WTC11 (cell line): ENCODE measurements at regions not wholly inside any gene's neighbourhood (a gene's known extent, or its start where the extent isn't known, plus 50 kb on each side); places are given as distances from the start of the nearest gene placed in this dataset.

Experiments
- ATAC-seq: fragments of 200-7000 bp; cut with Tn5 transposase; 2 replicates; pipeline ENCODE4 v1.10.0; 2021; ENCODE audit warnings: mild to moderate bottlenecking, moderate library complexity
- CTCF ChIA-PET: fragments of 300-600 bp; sonication (Branson Sonifier 250); formaldehyde crosslinking; loops from one replicate; lab custom pipeline; 2021; ENCODE audit warnings: antibody characterized with exemption; lab: Charles Lee
- POLR2A ChIA-PET: fragments of 350-600 bp; sonication (Branson Sonifier 250); formaldehyde crosslinking; loops from one replicate; lab custom pipeline; 2021; ENCODE audit warnings: antibody characterized with exemption; lab: Charles Lee
- DNase-seq: peaks from one replicate; pipeline ENCODE4 v3.0.0; 2021; ENCODE audit warnings: low spot score
- H3K27ac Mint-ChIP-seq: 2 replicates; pipeline ENCODE4 v1.8.0; 2021; ENCODE audit warnings: mixed read lengths
- H3K27me3 Mint-ChIP-seq: 2 replicates; pipeline ENCODE4 v1.8.0; 2021; ENCODE audit warnings: low read depth, mild to moderate bottlenecking, moderate library complexity, mixed read lengths
- H3K36me3 Mint-ChIP-seq: 2 replicates; pipeline ENCODE4 v1.8.0; 2021; ENCODE audit warnings: mixed read lengths
- H3K4me1 Mint-ChIP-seq: 2 replicates; pipeline ENCODE4 v1.8.0; 2022; ENCODE audit warnings: mixed read lengths
- H3K4me3 Mint-ChIP-seq: 2 replicates; pipeline ENCODE4 v1.8.0; 2021; ENCODE audit warnings: mild to moderate bottlenecking, moderate library complexity, mixed read lengths
- H3K9me3 Mint-ChIP-seq: 2 replicates; pipeline ENCODE4 v1.8.0; 2021; ENCODE audit warnings: mixed read lengths
- ATF6 ChIP-seq: sonication (generic); formaldehyde crosslinking; IDR thresholded peaks from 2 replicates; pipeline ENCODE4 v1.8.1; 2023; ENCODE audit warnings: mild to moderate bottlenecking, missing genetic modification reagents
- CBFB ChIP-seq: sonication (generic); formaldehyde crosslinking; IDR thresholded peaks from 2 replicates; pipeline ENCODE4 v1.8.1; 2022; ENCODE audit warnings: mild to moderate bottlenecking, low read depth, missing genetic modification reagents
- CDX4 ChIP-seq: fragments of 250-450 bp; sonication (Bioruptor Pico); IDR thresholded peaks from 2 replicates; pipeline ENCODE4 v1.9.0; 2021; ENCODE audit warnings: moderate library complexity, mild to moderate bottlenecking, inconsistent platforms, borderline replicate concordance
- E2F5 ChIP-seq: sonication (generic); formaldehyde crosslinking; IDR thresholded peaks from 2 replicates; pipeline ENCODE4 v1.8.1; 2022; ENCODE audit warnings: mild to moderate bottlenecking, moderate library complexity, missing genetic modification reagents
- ELF4 ChIP-seq: sonication (generic); formaldehyde crosslinking; IDR thresholded peaks from 2 replicates; pipeline ENCODE4 v1.8.1; 2022; ENCODE audit warnings: low read depth, mild to moderate bottlenecking, moderate library complexity, missing genetic modification reagents
- ETV6 ChIP-seq: sonication (generic); formaldehyde crosslinking; IDR thresholded peaks from 2 replicates; pipeline ENCODE4 v1.8.1; 2022; ENCODE audit warnings: mild to moderate bottlenecking, missing genetic modification reagents
- FOXP1 ChIP-seq: sonication (generic); formaldehyde crosslinking; IDR thresholded peaks from 2 replicates; pipeline ENCODE4 v1.8.0; 2022; ENCODE audit warnings: missing genetic modification reagents, mild to moderate bottlenecking, moderate library complexity, borderline replicate concordance
- JUN ChIP-seq: sonication (generic); formaldehyde crosslinking; IDR thresholded peaks from 2 replicates; pipeline ENCODE4 v1.8.0; 2023; ENCODE audit warnings: mild to moderate bottlenecking, missing genetic modification reagents
- MLX ChIP-seq: sonication (generic); formaldehyde crosslinking; IDR thresholded peaks from 2 replicates; pipeline ENCODE4 v1.8.1; 2023; ENCODE audit warnings: mild to moderate bottlenecking, missing genetic modification reagents, moderate library complexity
- NFATC4 ChIP-seq: fragments of 250-450 bp; sonication (Bioruptor Pico); IDR thresholded peaks from 2 replicates; pipeline ENCODE4 v1.9.0; 2021; ENCODE audit warnings: mild to moderate bottlenecking
- RELA ChIP-seq: sonication (generic); formaldehyde crosslinking; IDR thresholded peaks from 2 replicates; pipeline ENCODE4 v1.8.1; 2022; ENCODE audit warnings: missing genetic modification reagents, mild to moderate bottlenecking, borderline replicate concordance
- TP53 ChIP-seq: sonication (generic); formaldehyde crosslinking; IDR thresholded peaks from 2 replicates; pipeline ENCODE4 v1.8.1; 2023; ENCODE audit warnings: mild to moderate bottlenecking, missing genetic modification reagents
- ZMAT4 ChIP-seq: fragments of 250-450 bp; sonication (Bioruptor Pico); IDR thresholded peaks from 2 replicates; pipeline ENCODE4 v1.9.0; 2021; ENCODE audit warnings: mild to moderate bottlenecking
- ZNF121 ChIP-seq: sonication (generic); formaldehyde crosslinking; IDR thresholded peaks from 2 replicates; pipeline ENCODE4 v1.8.0; 2023; ENCODE audit warnings: missing genetic modification reagents
- ZNF138 ChIP-seq: sonication (generic); formaldehyde crosslinking; conservative IDR thresholded peaks from 2 replicates; pipeline ENCODE4 v1.8.1; 2022; ENCODE audit warnings: mild to moderate bottlenecking, moderate library complexity, missing genetic modification reagents
- ZNF396 ChIP-seq: fragments of 250-450 bp; sonication (Bioruptor Pico); IDR thresholded peaks from 2 replicates; pipeline ENCODE4 v1.8.0; 2021; ENCODE audit warnings: mild to moderate bottlenecking, moderate library complexity, borderline replicate concordance
- TF ChIP-seq, protein P1 (sequence below): fragments of 250-450 bp; sonication (Bioruptor Pico); IDR thresholded peaks from 2 replicates; pipeline ENCODE4 v1.8.0; 2021; ENCODE audit warnings: mild to moderate bottlenecking
- TF ChIP-seq, protein P2 (sequence below): fragments of 250-450 bp; sonication (Bioruptor Pico); IDR thresholded peaks from 2 replicates; pipeline ENCODE4 v1.9.0; 2021; ENCODE audit warnings: mild to moderate bottlenecking, borderline replicate concordance
- TF ChIP-seq, protein P3 (sequence below): sonication (generic); formaldehyde crosslinking; conservative IDR thresholded peaks from 2 replicates; pipeline ENCODE4 v1.8.1; 2023; ENCODE audit warnings: mild to moderate bottlenecking, low read depth, missing genetic modification reagents, moderate library complexity
- TF ChIP-seq, protein P4 (sequence below): sonication (generic); formaldehyde crosslinking; IDR thresholded peaks from 2 replicates; pipeline ENCODE4 v1.8.0; 2022; ENCODE audit warnings: mild to moderate bottlenecking, missing genetic modification reagents

DNA sequence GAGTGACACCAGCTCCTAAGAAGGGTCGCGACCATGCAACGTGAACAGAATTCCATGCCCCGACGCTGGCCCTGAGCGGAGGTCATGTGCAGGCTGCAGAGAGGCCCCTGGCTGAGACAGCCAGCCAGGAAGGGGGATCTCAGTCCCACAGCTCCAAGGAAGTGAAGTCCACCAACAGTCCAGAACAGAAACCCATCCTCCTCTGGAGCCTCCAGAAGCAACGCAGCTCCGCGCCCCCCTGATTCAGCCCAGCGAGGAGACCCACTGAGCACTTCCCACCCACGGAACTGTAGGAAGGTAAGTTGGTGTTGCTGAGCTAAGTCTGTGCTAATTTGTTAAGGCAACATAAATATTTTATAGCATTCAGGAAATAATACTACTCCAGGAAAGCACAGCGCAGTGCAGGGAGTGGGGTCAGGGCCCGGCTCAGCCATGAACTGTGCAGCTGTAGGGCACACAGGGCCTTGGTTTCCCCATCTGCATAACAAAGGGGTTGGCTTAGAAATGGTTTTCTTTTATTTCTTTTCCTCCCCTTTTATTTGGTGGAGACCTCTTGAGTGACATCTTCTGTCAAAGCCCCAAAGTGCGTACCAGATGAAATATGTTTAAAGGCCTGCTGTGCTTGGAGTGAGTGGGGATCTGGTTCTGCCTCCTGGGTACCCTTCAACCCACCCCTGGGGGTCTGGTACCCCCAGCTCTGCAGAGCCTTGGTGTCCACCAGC is 241.1 kb upstream of the PMEPA1 start:
- Mint-ChIP-seq H3K36me3 (peaks cover 9% of the 10 kb centered on the region), H3K27ac (no peak overlapping the region), H3K27me3 (no peaks in the 10 kb centered on the region), H3K9me3 (peaks cover 47% of the 10 kb centered on the region), H3K4me1 (peaks cover 13% of the 10 kb centered on the region; the same call in 1 of the 2 replicates), H3K4me3 (no peak overlapping the region)
- ChIA-PET CTCF (no interaction called here), POLR2A (no interaction called here)
- ATAC-seq, result no peak
- TF ChIP-seq TP53 (CRISPR knock-in tag) (no peak), ELF4 (CRISPR knock-in tag) (no peak), ZMAT4 (no peak), ZNF138 (CRISPR knock-in tag) (no peak), FOXP1 (CRISPR knock-in tag) (no peak), NFATC4 (CRISPR knock-in tag) (no peak), CDX4 (CRISPR knock-in tag) (no peak), E2F5 (CRISPR knock-in tag) (no peak), ATF6 (CRISPR knock-in tag) (no peak), ZNF121 (CRISPR knock-in tag) (no peak), ETV6 (no peak), RELA (no peak), MLX (CRISPR knock-in tag) (no peak), CBFB (CRISPR knock-in tag) (no peak), ZNF396 (CRISPR knock-in tag) (no peak), JUN (CRISPR knock-in tag) (no peak)
- TF ChIP-seq, protein P1, sequence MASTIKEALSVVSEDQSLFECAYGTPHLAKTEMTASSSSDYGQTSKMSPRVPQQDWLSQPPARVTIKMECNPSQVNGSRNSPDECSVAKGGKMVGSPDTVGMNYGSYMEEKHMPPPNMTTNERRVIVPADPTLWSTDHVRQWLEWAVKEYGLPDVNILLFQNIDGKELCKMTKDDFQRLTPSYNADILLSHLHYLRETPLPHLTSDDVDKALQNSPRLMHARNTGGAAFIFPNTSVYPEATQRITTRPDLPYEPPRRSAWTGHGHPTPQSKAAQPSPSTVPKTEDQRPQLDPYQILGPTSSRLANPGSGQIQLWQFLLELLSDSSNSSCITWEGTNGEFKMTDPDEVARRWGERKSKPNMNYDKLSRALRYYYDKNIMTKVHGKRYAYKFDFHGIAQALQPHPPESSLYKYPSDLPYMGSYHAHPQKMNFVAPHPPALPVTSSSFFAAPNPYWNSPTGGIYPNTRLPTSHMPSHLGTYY (CRISPR knock-in tag), result no peak
- TF ChIP-seq, protein P2, sequence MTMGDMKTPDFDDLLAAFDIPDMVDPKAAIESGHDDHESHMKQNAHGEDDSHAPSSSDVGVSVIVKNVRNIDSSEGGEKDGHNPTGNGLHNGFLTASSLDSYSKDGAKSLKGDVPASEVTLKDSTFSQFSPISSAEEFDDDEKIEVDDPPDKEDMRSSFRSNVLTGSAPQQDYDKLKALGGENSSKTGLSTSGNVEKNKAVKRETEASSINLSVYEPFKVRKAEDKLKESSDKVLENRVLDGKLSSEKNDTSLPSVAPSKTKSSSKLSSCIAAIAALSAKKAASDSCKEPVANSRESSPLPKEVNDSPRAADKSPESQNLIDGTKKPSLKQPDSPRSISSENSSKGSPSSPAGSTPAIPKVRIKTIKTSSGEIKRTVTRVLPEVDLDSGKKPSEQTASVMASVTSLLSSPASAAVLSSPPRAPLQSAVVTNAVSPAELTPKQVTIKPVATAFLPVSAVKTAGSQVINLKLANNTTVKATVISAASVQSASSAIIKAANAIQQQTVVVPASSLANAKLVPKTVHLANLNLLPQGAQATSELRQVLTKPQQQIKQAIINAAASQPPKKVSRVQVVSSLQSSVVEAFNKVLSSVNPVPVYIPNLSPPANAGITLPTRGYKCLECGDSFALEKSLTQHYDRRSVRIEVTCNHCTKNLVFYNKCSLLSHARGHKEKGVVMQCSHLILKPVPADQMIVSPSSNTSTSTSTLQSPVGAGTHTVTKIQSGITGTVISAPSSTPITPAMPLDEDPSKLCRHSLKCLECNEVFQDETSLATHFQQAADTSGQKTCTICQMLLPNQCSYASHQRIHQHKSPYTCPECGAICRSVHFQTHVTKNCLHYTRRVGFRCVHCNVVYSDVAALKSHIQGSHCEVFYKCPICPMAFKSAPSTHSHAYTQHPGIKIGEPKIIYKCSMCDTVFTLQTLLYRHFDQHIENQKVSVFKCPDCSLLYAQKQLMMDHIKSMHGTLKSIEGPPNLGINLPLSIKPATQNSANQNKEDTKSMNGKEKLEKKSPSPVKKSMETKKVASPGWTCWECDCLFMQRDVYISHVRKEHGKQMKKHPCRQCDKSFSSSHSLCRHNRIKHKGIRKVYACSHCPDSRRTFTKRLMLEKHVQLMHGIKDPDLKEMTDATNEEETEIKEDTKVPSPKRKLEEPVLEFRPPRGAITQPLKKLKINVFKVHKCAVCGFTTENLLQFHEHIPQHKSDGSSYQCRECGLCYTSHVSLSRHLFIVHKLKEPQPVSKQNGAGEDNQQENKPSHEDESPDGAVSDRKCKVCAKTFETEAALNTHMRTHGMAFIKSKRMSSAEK (CRISPR knock-in tag), result no peak
- TF ChIP-seq, protein P3, sequence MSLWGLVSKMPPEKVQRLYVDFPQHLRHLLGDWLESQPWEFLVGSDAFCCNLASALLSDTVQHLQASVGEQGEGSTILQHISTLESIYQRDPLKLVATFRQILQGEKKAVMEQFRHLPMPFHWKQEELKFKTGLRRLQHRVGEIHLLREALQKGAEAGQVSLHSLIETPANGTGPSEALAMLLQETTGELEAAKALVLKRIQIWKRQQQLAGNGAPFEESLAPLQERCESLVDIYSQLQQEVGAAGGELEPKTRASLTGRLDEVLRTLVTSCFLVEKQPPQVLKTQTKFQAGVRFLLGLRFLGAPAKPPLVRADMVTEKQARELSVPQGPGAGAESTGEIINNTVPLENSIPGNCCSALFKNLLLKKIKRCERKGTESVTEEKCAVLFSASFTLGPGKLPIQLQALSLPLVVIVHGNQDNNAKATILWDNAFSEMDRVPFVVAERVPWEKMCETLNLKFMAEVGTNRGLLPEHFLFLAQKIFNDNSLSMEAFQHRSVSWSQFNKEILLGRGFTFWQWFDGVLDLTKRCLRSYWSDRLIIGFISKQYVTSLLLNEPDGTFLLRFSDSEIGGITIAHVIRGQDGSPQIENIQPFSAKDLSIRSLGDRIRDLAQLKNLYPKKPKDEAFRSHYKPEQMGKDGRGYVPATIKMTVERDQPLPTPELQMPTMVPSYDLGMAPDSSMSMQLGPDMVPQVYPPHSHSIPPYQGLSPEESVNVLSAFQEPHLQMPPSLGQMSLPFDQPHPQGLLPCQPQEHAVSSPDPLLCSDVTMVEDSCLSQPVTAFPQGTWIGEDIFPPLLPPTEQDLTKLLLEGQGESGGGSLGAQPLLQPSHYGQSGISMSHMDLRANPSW, result no peak
- TF ChIP-seq, protein P4, sequence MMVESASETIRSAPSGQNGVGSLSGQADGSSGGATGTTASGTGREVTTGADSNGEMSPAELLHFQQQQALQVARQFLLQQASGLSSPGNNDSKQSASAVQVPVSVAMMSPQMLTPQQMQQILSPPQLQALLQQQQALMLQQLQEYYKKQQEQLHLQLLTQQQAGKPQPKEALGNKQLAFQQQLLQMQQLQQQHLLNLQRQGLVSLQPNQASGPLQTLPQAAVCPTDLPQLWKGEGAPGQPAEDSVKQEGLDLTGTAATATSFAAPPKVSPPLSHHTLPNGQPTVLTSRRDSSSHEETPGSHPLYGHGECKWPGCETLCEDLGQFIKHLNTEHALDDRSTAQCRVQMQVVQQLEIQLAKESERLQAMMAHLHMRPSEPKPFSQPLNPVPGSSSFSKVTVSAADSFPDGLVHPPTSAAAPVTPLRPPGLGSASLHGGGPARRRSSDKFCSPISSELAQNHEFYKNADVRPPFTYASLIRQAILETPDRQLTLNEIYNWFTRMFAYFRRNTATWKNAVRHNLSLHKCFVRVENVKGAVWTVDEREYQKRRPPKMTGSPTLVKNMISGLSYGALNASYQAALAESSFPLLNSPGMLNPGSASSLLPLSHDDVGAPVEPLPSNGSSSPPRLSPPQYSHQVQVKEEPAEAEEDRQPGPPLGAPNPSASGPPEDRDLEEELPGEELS (CRISPR knock-in tag), result no peak
- DNase-seq, result no peak
